Lower leg skin (tissue), 4 donors: ENCODE measurements at regions not wholly inside any gene's neighbourhood (a gene's known extent, or its start where the extent isn't known, plus 50 kb on each side); places are given as distances from the start of the nearest gene placed in this dataset.

ENCODE experiments used
- DNase-seq, 2 donors: peaks; one replicate each; pipeline ENCODE4 v3.0.0-alpha.2; 2019; ENCODE audit warnings: low spot score in 2 of 2
- H3K4me3 ChIP-seq: fragments of 200-600 bp; sonication (generic); 2 replicates; pipeline ENCODE4 v1.5.1; 2017; ENCODE audit warnings: mild to moderate bottlenecking, low read depth; ENCODE audit not compliant: poor library complexity, severe bottlenecking
- POLR2A ChIP-seq, 2 donors: fragments of 450-650 bp; IDR thresholded peaks; one replicate each; pipeline ENCODE4 v1.6.1; 2016 to 2017; ENCODE audit warnings: antibody characterized with exemption in 2 of 2, mild to moderate bottlenecking in 1 of 2, moderate library complexity in 1 of 2
- WGBS, 2 donors: methylation state at CpG; one replicate each; pipeline ENCODE4 v1.1.5; 2018; 5-methylcytosine and 5-hydroxymethylcytosine counted together
- intact Hi-C: fragments of 100-400 bp; cut with DNase I; formaldehyde crosslinking; loops from one replicate; pipeline ENCODE4 v1.15.0; 2023; ENCODE audit warnings: low total_unique reads
- TF ChIP-seq, protein P1 (sequence below), 3 donors: fragments of 450-650 bp; IDR thresholded peaks; one replicate each; pipeline ENCODE4 v1.5.1; 2016; ENCODE audit warnings: antibody characterized with exemption in 3 of 3, mild to moderate bottlenecking in 3 of 3, moderate library complexity in 2 of 3

DNA sequence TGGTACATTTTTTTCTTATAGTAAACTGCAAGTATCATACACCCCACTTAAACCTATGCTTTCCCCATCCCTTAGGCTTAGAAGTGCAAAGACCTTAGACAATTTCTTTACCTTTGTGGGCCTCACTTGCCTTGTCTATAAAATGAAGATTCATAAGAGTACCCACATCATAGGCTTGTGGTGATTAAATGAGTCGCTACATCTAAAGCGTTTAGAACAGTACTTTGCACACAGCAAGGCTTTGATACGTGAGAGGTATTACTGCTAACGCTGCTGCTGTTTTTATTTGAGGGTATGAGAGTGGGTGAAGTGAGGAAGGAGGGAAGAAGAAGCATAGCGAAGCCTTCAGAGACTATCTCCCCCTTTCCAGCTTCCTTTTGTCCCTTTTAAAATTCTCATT, 87.8 kb upstream of the RPS6KA3 start:
- no peak for TF ChIP-seq POLR2A (IDR thresholded peaks at IDR 0.05)
- TF ChIP-seq, protein P1, sequence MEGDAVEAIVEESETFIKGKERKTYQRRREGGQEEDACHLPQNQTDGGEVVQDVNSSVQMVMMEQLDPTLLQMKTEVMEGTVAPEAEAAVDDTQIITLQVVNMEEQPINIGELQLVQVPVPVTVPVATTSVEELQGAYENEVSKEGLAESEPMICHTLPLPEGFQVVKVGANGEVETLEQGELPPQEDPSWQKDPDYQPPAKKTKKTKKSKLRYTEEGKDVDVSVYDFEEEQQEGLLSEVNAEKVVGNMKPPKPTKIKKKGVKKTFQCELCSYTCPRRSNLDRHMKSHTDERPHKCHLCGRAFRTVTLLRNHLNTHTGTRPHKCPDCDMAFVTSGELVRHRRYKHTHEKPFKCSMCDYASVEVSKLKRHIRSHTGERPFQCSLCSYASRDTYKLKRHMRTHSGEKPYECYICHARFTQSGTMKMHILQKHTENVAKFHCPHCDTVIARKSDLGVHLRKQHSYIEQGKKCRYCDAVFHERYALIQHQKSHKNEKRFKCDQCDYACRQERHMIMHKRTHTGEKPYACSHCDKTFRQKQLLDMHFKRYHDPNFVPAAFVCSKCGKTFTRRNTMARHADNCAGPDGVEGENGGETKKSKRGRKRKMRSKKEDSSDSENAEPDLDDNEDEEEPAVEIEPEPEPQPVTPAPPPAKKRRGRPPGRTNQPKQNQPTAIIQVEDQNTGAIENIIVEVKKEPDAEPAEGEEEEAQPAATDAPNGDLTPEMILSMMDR (IDR thresholded peaks at IDR 0.05) = no peak
- DNase-seq = no peak
- intact Hi-C loops = no loop called here
- WGBS, 2 donors = 78 to 84% methylated on average over 5 of the region's 5 CpGs
- H3K4me3 ChIP-seq = no peak overlapping the region

DNA sequence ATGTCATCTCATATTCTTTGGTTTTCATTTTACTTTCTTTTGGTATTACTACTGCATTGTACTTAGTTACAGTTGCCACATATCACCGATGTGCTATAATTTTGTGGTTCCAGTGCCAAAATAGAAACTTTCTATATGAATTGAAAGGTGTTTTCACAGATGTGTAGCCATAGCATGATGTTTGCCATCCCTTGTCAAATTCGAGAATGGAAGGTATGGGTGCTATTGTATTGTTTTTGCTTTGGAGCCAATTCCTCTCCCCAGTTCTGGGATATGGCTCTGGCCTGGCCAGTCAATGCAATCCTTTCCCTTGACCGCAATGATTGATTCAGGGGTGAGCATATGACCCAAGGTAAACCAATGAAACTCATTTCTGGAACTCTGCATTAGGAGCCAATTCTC, 86.2 kb upstream of the RPS6KA3 start:
- no peak overlapping the region for H3K4me3 ChIP-seq
- WGBS, 2 donors = 81 to 88% methylated on average over 3 of the region's 3 CpGs
- DNase-seq = no peak
- TF ChIP-seq, protein P1 (IDR thresholded peaks at IDR 0.05) = no peak
- no peak for TF ChIP-seq POLR2A (IDR thresholded peaks at IDR 0.05)
- intact Hi-C loops = no loop called here

DNA sequence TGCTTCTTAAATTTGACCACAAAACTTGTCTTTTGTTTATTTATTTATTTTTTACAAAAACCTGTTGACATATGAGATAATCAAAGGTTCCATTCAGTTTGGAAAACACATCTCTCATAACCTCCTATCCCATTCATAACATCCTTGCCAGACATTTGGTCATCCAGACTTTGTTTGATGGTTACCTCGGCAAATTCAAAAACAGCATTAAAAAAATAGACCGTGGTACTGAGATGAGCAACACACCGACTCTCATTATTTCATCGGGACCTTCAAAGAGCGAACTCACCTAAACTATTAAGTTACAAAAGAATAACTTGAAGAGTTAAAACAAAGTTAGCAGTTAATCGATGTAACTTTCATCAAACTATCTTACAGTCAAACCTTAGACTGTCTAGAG, 85.8 kb upstream of the RPS6KA3 start:
- TF ChIP-seq POLR2A (IDR thresholded peaks at IDR 0.05) = no peak
- TF ChIP-seq, protein P1 (IDR thresholded peaks at IDR 0.05) = no peak

DNA sequence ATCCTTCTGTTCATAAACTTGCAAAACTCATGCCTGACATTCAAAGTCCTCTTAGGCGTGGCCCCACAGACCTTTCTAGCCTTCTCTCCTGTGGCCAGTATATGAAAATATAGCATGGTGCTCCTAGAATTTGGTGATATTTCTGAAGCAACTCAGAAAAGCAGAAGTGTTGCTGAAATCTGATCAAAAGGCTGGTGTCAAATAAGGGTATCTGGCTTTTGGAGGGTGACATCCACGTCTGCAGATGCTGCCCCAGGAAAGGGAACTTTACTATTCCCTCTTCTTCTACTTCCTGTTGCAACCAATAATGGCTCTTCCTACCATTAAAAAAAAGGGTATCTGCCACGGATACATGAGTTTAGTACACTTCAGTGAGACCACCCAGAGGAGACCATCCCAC, 83.9 kb upstream of the RPS6KA3 start:
- WGBS, 2 donors = 68 to 76% methylated on average over 3 of the region's 3 CpGs
- intact Hi-C loops = no loop called here
- TF ChIP-seq, protein P1 (IDR thresholded peaks at IDR 0.05) = no peak
- no peak for TF ChIP-seq POLR2A (IDR thresholded peaks at IDR 0.05)
- no peak for DNase-seq
- no peak overlapping the region for H3K4me3 ChIP-seq

More for the DNA sequence above, 85.8 kb upstream of the RPS6KA3 start:
- H3K4me3 ChIP-seq = no peak overlapping the region
- 83 to 91% methylated on average over 6 of the region's 6 CpGs for WGBS, 2 donors
- no peak for DNase-seq
- intact Hi-C loops = no loop called here

DNA sequence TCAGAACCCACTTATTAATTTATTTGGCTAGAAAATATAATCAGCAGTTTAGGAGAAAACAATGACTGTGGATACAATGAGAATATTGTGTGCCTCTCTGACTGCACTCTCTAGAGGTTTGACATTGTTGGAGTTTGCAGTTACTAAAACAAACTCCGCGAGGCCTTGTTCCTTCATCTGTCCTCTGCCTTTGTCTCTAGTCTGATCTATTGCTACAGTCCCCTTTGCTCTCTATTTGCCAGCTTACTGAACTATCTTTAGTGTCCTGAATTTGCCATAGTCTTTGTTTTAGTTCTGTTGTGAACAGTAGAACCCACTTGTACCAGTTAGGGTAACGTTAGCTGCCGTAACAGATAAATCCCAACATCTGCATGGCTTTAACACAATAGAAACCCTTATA, 81.4 kb upstream of the RPS6KA3 start:
- TF ChIP-seq, protein P1 (IDR thresholded peaks at IDR 0.05) = no peak
- TF ChIP-seq POLR2A (IDR thresholded peaks at IDR 0.05) = no peak
- 88 to 89% methylated on average over 4 of the region's 4 CpGs for whole genome bisulfite sequencing, 2 donors
- intact Hi-C loops = no loop called here
- no peak overlapping the region for H3K4me3 ChIP-seq
- no peak for DNase-seq

DNA sequence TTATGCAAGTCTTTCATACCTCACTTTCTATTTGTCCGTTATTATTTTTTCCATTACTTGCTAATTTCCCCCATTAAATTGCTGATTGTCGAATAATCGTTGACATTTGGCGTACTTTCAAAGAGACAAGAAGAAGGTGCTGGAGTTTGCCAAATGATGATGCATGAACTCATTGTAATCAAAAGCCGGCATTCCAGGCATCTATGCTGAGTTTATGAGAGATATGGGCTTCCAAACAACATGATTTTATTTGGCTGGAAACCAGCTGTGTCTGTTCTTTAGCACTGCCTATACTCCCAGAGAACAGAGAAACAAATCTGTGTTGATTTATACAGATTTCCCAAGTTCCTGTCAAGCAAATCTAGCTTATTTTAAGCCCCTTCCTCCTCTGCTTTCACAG, 80.8 kb upstream of the RPS6KA3 start:
- TF ChIP-seq, protein P1 (IDR thresholded peaks at IDR 0.05) = no peak
- no peak for TF ChIP-seq POLR2A (IDR thresholded peaks at IDR 0.05)
- no peak for DNase-seq
- intact Hi-C loops = no loop called here
- no peak overlapping the region for H3K4me3 ChIP-seq
- 29 to 66% methylated on average over 5 of the region's 5 CpGs for WGBS, 2 donors
